ENCODE measurements at regions not wholly inside any gene's neighbourhood (a gene's known extent, or its start where the extent isn't known, plus 50 kb on each side); places are given as distances from the start of the nearest gene placed in this dataset.

- TF ChIP-seq POLR2A (IDR thresholded peaks at IDR 0.05; ENCODE audit: borderline replicate concordance, extremely low read depth, insufficient read depth, insufficient read length) = no peak
- TF ChIP-seq, protein P1, sequence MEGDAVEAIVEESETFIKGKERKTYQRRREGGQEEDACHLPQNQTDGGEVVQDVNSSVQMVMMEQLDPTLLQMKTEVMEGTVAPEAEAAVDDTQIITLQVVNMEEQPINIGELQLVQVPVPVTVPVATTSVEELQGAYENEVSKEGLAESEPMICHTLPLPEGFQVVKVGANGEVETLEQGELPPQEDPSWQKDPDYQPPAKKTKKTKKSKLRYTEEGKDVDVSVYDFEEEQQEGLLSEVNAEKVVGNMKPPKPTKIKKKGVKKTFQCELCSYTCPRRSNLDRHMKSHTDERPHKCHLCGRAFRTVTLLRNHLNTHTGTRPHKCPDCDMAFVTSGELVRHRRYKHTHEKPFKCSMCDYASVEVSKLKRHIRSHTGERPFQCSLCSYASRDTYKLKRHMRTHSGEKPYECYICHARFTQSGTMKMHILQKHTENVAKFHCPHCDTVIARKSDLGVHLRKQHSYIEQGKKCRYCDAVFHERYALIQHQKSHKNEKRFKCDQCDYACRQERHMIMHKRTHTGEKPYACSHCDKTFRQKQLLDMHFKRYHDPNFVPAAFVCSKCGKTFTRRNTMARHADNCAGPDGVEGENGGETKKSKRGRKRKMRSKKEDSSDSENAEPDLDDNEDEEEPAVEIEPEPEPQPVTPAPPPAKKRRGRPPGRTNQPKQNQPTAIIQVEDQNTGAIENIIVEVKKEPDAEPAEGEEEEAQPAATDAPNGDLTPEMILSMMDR (IDR thresholded peaks at IDR 0.05 in 2 of 3, conservative IDR thresholded peaks at IDR 0.05 in 1 of 3; ENCODE audit: borderline replicate concordance in 1 of 3, insufficient read depth in 1 of 3, low read depth in 2 of 3, low read length in 2 of 3) = no peak
- no peak for TF ChIP-seq SP1 (IDR thresholded peaks at IDR 0.05; ENCODE audit: low read depth)
- TF ChIP-seq, protein P2, sequence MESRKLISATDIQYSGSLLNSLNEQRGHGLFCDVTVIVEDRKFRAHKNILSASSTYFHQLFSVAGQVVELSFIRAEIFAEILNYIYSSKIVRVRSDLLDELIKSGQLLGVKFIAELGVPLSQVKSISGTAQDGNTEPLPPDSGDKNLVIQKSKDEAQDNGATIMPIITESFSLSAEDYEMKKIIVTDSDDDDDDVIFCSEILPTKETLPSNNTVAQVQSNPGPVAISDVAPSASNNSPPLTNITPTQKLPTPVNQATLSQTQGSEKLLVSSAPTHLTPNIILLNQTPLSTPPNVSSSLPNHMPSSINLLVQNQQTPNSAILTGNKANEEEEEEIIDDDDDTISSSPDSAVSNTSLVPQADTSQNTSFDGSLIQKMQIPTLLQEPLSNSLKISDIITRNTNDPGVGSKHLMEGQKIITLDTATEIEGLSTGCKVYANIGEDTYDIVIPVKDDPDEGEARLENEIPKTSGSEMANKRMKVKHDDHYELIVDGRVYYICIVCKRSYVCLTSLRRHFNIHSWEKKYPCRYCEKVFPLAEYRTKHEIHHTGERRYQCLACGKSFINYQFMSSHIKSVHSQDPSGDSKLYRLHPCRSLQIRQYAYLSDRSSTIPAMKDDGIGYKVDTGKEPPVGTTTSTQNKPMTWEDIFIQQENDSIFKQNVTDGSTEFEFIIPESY (IDR thresholded peaks at IDR 0.05; ENCODE audit: extremely low read depth, insufficient replicate concordance, low read length) = no peak
- no peak for TF ChIP-seq EZH2phosphoT487 (IDR thresholded peaks at IDR 0.05; ENCODE audit: borderline replicate concordance)
- TF ChIP-seq ZNF274 (IDR thresholded peaks at IDR 0.05; ENCODE audit: low read depth, low read length) = no peak
- TF ChIP-seq YY1 (IDR thresholded peaks at IDR 0.05; ENCODE audit: extremely low read depth, insufficient replicate concordance, low read depth, low read length) = no peak
- no peak for TF ChIP-seq EZH2 (IDR thresholded peaks at IDR 0.05)
These were observed 172.2 kb upstream of the TECRL start for GRCh38 chr4:64581422-64581821.

All from HCT116 (cell line).